ENCODE measurements at regions not wholly inside any gene's neighbourhood (a gene's known extent, or its start where the extent isn't known, plus 50 kb on each side); places are given as distances from the start of the nearest gene placed in this dataset.

DNA sequence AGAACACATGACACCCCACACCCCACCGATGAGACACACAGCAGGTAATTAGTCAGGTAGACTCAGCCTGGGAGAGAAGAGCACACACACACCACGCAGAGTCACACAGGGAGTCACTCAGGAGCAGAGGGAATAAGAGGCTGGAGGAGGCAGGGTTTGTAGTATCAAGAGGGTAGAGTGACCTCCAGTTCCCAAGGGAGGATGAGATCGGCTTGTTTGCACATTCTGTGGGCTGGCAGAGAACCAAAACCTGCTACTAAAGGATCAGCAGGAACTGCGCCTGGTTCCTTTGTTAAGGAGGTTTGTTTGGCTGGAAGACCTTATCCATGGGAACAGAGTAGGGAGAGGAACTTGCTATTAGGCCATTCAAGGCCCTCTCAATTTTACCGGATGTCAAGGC is 281.4 kb upstream of the SLCO3A1 start:
- TF ChIP-seq, protein P1, sequence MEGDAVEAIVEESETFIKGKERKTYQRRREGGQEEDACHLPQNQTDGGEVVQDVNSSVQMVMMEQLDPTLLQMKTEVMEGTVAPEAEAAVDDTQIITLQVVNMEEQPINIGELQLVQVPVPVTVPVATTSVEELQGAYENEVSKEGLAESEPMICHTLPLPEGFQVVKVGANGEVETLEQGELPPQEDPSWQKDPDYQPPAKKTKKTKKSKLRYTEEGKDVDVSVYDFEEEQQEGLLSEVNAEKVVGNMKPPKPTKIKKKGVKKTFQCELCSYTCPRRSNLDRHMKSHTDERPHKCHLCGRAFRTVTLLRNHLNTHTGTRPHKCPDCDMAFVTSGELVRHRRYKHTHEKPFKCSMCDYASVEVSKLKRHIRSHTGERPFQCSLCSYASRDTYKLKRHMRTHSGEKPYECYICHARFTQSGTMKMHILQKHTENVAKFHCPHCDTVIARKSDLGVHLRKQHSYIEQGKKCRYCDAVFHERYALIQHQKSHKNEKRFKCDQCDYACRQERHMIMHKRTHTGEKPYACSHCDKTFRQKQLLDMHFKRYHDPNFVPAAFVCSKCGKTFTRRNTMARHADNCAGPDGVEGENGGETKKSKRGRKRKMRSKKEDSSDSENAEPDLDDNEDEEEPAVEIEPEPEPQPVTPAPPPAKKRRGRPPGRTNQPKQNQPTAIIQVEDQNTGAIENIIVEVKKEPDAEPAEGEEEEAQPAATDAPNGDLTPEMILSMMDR (IDR thresholded peaks at IDR 0.05; ENCODE audit: poor library complexity), result no peak
- no peak for TF ChIP-seq EZH2phosphoT487 (IDR thresholded peaks at IDR 0.05; ENCODE audit: low read depth, severe bottlenecking, unreplicated experiment)

Measured in hepatocyte (in vitro differentiated cells).